ENCODE measurements at regions not wholly inside any gene's neighbourhood (a gene's known extent, or its start where the extent isn't known, plus 50 kb on each side); places are given as distances from the start of the nearest gene placed in this dataset.

DNA sequence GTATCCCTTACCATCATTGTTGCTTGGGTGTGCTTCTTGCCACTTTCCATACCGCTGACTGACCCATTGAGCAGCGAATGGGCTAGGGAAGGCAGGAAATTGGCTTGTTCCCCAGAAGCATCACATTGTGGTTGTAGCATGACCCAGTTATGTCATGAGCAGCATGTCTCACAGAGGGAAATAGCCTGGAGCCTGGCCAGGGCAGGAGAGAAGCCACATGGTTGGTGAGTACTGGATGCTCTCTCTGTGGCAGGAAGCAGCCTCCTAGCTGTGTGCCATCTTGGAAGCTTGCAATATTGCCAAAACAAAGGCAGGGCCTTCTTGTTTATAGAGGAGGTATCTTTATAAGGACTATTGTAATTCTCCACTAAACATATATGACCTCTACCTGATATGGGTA lies 482.6 kb downstream of the PIK3C3 start:
- H3K36me3 Mint-ChIP-seq (ENCODE audit: insufficient read depth, unreplicated experiment) = no peaks in the 10 kb centered on the region
- H3K9me3 Mint-ChIP-seq (ENCODE audit: low read depth, unreplicated experiment) = peaks cover 12% of the 10 kb centered on the region
- CTCF ChIA-PET = no interaction called here
- H3K4me1 Mint-ChIP-seq (ENCODE audit: low read depth, unreplicated experiment) = no peaks in the 10 kb centered on the region
- no peak overlapping the region for H3K27ac Mint-ChIP-seq (ENCODE audit: unreplicated experiment)
- intact Hi-C loops (cut with micrococcal nuclease; ENCODE audit: unreplicated experiment) = no loop called here
- no peaks in the 10 kb centered on the region for H3K27me3 Mint-ChIP-seq (ENCODE audit: unreplicated experiment)
- DNase-seq = no peak
- H3K4me3 Mint-ChIP-seq (ENCODE audit: low read depth, unreplicated experiment) = no peak overlapping the region
- no TSS peak for BruUV-seq (replicated peaks)
- TF ChIP-seq, protein P1, sequence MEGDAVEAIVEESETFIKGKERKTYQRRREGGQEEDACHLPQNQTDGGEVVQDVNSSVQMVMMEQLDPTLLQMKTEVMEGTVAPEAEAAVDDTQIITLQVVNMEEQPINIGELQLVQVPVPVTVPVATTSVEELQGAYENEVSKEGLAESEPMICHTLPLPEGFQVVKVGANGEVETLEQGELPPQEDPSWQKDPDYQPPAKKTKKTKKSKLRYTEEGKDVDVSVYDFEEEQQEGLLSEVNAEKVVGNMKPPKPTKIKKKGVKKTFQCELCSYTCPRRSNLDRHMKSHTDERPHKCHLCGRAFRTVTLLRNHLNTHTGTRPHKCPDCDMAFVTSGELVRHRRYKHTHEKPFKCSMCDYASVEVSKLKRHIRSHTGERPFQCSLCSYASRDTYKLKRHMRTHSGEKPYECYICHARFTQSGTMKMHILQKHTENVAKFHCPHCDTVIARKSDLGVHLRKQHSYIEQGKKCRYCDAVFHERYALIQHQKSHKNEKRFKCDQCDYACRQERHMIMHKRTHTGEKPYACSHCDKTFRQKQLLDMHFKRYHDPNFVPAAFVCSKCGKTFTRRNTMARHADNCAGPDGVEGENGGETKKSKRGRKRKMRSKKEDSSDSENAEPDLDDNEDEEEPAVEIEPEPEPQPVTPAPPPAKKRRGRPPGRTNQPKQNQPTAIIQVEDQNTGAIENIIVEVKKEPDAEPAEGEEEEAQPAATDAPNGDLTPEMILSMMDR (IDR thresholded peaks at IDR 0.05; ENCODE audit: unreplicated experiment) = no peak

DNA sequence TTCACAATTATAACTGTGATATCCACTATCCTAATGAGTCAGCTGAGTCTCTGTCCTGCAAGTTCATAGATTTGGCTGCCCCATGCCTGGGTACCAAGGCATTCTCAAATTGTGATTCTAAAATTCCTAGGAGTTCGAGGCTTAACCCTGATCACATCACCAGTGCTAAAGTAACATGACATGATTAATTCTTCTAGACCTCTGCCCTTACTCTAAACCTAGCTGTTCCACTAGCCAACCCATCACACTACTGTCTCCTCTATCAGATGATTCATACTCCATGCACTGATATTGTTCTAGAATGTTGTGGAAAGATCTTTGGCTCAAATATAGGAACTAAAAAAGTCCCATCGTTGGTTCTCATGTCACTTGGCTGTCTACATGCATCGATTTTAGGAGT lies 487.6 kb downstream of the PIK3C3 start:
- BruUV-seq (replicated peaks) = no TSS peak
- Mint-ChIP-seq H3K36me3 (ENCODE audit: insufficient read depth, unreplicated experiment) (no peaks in the 10 kb centered on the region), H3K27ac (ENCODE audit: unreplicated experiment) (no peak overlapping the region), H3K4me1 (ENCODE audit: low read depth, unreplicated experiment) (no peaks in the 10 kb centered on the region), H3K27me3 (ENCODE audit: unreplicated experiment) (no peaks in the 10 kb centered on the region), H3K4me3 (ENCODE audit: low read depth, unreplicated experiment) (no peak overlapping the region), H3K9me3 (ENCODE audit: low read depth, unreplicated experiment) (peaks cover 26% of the 10 kb centered on the region)
- intact Hi-C loops (cut with micrococcal nuclease; ENCODE audit: unreplicated experiment) = no loop called here
- TF ChIP-seq, protein P1 (IDR thresholded peaks at IDR 0.05; ENCODE audit: unreplicated experiment) = no peak
- DNase-seq = no peak
- CTCF ChIA-PET = no interaction called here

- TF ChIP-seq, protein P1 (IDR thresholded peaks at IDR 0.05; ENCODE audit: unreplicated experiment) = no peak
- Mint-ChIP-seq H3K4me3 (ENCODE audit: low read depth, unreplicated experiment) (no peak overlapping the region), H3K4me1 (ENCODE audit: low read depth, unreplicated experiment) (no peaks in the 10 kb centered on the region), H3K27me3 (ENCODE audit: unreplicated experiment) (no peaks in the 10 kb centered on the region), H3K9me3 (ENCODE audit: low read depth, unreplicated experiment) (peaks cover 32% of the 10 kb centered on the region), H3K27ac (ENCODE audit: unreplicated experiment) (no peak overlapping the region), H3K36me3 (ENCODE audit: insufficient read depth, unreplicated experiment) (no peaks in the 10 kb centered on the region)
- intact Hi-C loops (cut with micrococcal nuclease; ENCODE audit: unreplicated experiment) = no loop called here
- DNase-seq = no peak
- no TSS peak for BruUV-seq (replicated peaks)
- CTCF ChIA-PET = no interaction called here
These were observed 489.3 kb downstream of the PIK3C3 start for GRCh38 chr18:42444349-42444748.

GRCh38 chr18:42445359-42445758 lies 490.3 kb downstream of the PIK3C3 start:
- Mint-ChIP-seq H3K27ac (ENCODE audit: unreplicated experiment) (no peak overlapping the region), H3K27me3 (ENCODE audit: unreplicated experiment) (no peaks in the 10 kb centered on the region), H3K9me3 (ENCODE audit: low read depth, unreplicated experiment) (peaks cover 32% of the 10 kb centered on the region), H3K4me3 (ENCODE audit: low read depth, unreplicated experiment) (no peak overlapping the region), H3K4me1 (ENCODE audit: low read depth, unreplicated experiment) (no peaks in the 10 kb centered on the region), H3K36me3 (ENCODE audit: insufficient read depth, unreplicated experiment) (no peaks in the 10 kb centered on the region)
- CTCF ChIA-PET = no interaction called here
- TF ChIP-seq, protein P1 (IDR thresholded peaks at IDR 0.05; ENCODE audit: unreplicated experiment) = no peak
- BruUV-seq (replicated peaks) = no TSS peak
- intact Hi-C loops (cut with micrococcal nuclease; ENCODE audit: unreplicated experiment) = no loop called here
- DNase-seq = no peak

DNA sequence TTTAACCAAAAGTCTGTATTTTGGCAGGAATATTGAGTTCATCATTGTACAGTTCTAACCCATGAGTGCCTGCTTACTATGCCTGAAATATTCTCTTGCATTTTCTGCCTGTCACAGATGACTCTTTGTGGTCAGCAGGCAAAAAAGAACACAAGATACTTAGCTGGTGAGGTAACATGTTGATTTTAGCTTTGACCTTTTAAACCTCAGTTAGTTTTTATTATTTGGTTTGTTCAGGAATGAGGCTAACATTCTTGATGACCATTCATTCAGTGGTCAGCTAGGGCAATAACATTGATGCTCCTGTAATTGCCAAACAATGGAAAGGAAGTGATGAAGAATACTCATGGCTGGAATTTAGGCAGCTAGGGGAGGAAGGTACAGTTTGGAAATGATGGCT lies 491.2 kb downstream of the PIK3C3 start:
- Mint-ChIP-seq H3K27me3 (ENCODE audit: unreplicated experiment) (no peaks in the 10 kb centered on the region), H3K9me3 (ENCODE audit: low read depth, unreplicated experiment) (peaks cover 32% of the 10 kb centered on the region), H3K27ac (ENCODE audit: unreplicated experiment) (no peak overlapping the region), H3K4me1 (ENCODE audit: low read depth, unreplicated experiment) (no peaks in the 10 kb centered on the region), H3K36me3 (ENCODE audit: insufficient read depth, unreplicated experiment) (no peaks in the 10 kb centered on the region), H3K4me3 (ENCODE audit: low read depth, unreplicated experiment) (no peak overlapping the region)
- intact Hi-C loops (cut with micrococcal nuclease; ENCODE audit: unreplicated experiment) = no loop called here
- DNase-seq = no peak
- no TSS peak for BruUV-seq (replicated peaks)
- TF ChIP-seq, protein P1 (IDR thresholded peaks at IDR 0.05; ENCODE audit: unreplicated experiment) = no peak
- CTCF ChIA-PET = no interaction called here
